Endothelial cell of umbilical vein (primary cell): ENCODE measurements at regions not wholly inside any gene's neighbourhood (a gene's known extent, or its start where the extent isn't known, plus 50 kb on each side); places are given as distances from the start of the nearest gene placed in this dataset.

Experiments used
- BruUV-seq: library from RNA; stranded (reverse); fragments of 400-500 nt; replicated peaks from 2 replicates; lab custom pipeline; 2021; lab: Mats Ljungman, UMichigan
- CTCF ChIA-PET: fragments of 300-600, 350-600 bp; sonication (Branson Sonifier 250); formaldehyde crosslinking; loops from one replicate; lab custom pipeline; 2021; ENCODE audit warnings: antibody characterized with exemption, inconsistent platforms; lab: Charles Lee
- POLR2A ChIA-PET: fragments of 300-600, 350-600 bp; sonication (Branson Sonifier 250); formaldehyde crosslinking; loops from one replicate; lab custom pipeline; 2021; ENCODE audit warnings: antibody characterized with exemption, inconsistent platforms; lab: Charles Lee
- DNase-seq: peaks from one replicate; pipeline ENCODE4 v3.0.0-alpha.2; 2011; ENCODE audit warnings: low read depth, low spot score
- FAIRE-seq: peaks from 2 replicates; lab custom pipeline; 2011; peaks lifted over from hg19 to GRCh38; lab: Jason Lieb, UNC
- H2AFZ ChIP-seq: 2 replicates; pipeline ENCODE4 v1.6.0; 2012; ENCODE audit warnings: low read depth, low read length, control low read depth, inconsistent platforms
- H3K27ac ChIP-seq: 2 replicates; pipeline ENCODE4 v1.5.1; 2011; ENCODE audit warnings: low read depth, mild to moderate bottlenecking, control low read depth, low read length, moderate library complexity; ENCODE audit not compliant: insufficient read depth
- H3K27me3 ChIP-seq, 2 experiments: 2 replicates each; pipeline versions ENCODE4 v1.6.0 to v1.6.1; 2011; ENCODE audit warnings: low read length in 2 of 2, mixed read lengths in 1 of 2; ENCODE audit not compliant: control insufficient read depth in 2 of 2, insufficient read depth in 2 of 2
- H3K36me3 ChIP-seq, 2 experiments: 2 replicates in 1 of 2; 3 replicates in 1 of 2; pipeline ENCODE4 v1.5.1; 2011; ENCODE audit warnings: low read length in 2 of 2, mild to moderate bottlenecking in 1 of 2, moderate library complexity in 1 of 2; ENCODE audit not compliant: control insufficient read depth in 2 of 2, insufficient read depth in 2 of 2; ENCODE audit errors: extremely low read depth in 1 of 2
- H3K4me1 ChIP-seq: 3 replicates; pipeline ENCODE4 v1.5.1; 2011; ENCODE audit warnings: mild to moderate bottlenecking, low read length; ENCODE audit not compliant: control insufficient read depth, insufficient read depth; ENCODE audit errors: extremely low read depth
- H3K4me2 ChIP-seq: 2 replicates; pipeline ENCODE4 v1.6.1; 2011; ENCODE audit warnings: low read length, control low read depth, mixed read lengths; ENCODE audit not compliant: insufficient read depth
- H3K4me3 ChIP-seq, 3 experiments: fragments of 200-600 bp in 1 of 3; sonication (generic), shearing (Covaris generic) in 1 of 3; replicated peaks in 1 of 3; 2 replicates each; pipeline ENCODE4 v1.5.1; 2011 to 2016; ENCODE audit warnings: control low read depth in 3 of 3, low read length in 3 of 3, mild to moderate bottlenecking in 2 of 3, inconsistent platforms in 1 of 3, low read depth in 1 of 3, moderate library complexity in 1 of 3; ENCODE audit not compliant: insufficient read depth in 1 of 3
- H3K79me2 ChIP-seq: 2 replicates; pipeline ENCODE4 v1.6.0; 2012; ENCODE audit warnings: low read length, inconsistent platforms; ENCODE audit not compliant: control insufficient read depth, insufficient read depth
- H3K9ac ChIP-seq: replicated peaks from 2 replicates; pipeline ENCODE3; 2011; ENCODE audit warnings: low read length, control low read depth; ENCODE audit not compliant: insufficient read depth; ENCODE audit errors: extremely low read depth
- H3K9me1 ChIP-seq: replicated peaks from 3 replicates; pipeline ENCODE4 v1.6.0; 2011; ENCODE audit warnings: mild to moderate bottlenecking, low read length; ENCODE audit not compliant: control insufficient read depth, insufficient read depth; ENCODE audit errors: extremely low read depth
- H3K9me3 ChIP-seq: replicated peaks from 2 replicates; pipeline ENCODE4 v1.5.1; 2012; ENCODE audit warnings: low read length, inconsistent platforms; ENCODE audit not compliant: control insufficient read depth, insufficient read depth
- H4K20me1 ChIP-seq: replicated peaks from 2 replicates; pipeline ENCODE3; 2011; ENCODE audit warnings: mild to moderate bottlenecking, low read length; ENCODE audit not compliant: control insufficient read depth, insufficient read depth; ENCODE audit errors: extremely low read depth
- EZH2 ChIP-seq: IDR thresholded peaks from 2 replicates; pipeline ENCODE4 v1.6.1; 2012; ENCODE audit warnings: borderline replicate concordance, low read depth, mild to moderate bottlenecking, moderate library complexity, low read length, inconsistent platforms; ENCODE audit not compliant: severe bottlenecking
- FOS ChIP-seq: IDR thresholded peaks from 2 replicates; pipeline ENCODE4 v1.6.1; 2011; ENCODE audit warnings: mild to moderate bottlenecking, low read length, moderate library complexity, borderline replicate concordance; ENCODE audit not compliant: insufficient read depth
- GATA2 ChIP-seq: IDR thresholded peaks from 2 replicates; pipeline ENCODE4 v1.7.0; 2011; ENCODE audit warnings: low read depth, mild to moderate bottlenecking, moderate library complexity, mixed read lengths, low read length; ENCODE audit not compliant: insufficient read length, insufficient read depth
- JUN ChIP-seq: IDR thresholded peaks from 2 replicates; pipeline ENCODE4 v1.6.1; 2011; ENCODE audit warnings: borderline replicate concordance, low read depth; ENCODE audit not compliant: insufficient read length, insufficient read depth
- MYC ChIP-seq: IDR thresholded peaks from one replicate; pipeline ENCODE4 v1.6.1; 2011; ENCODE audit warnings: mild to moderate bottlenecking, low read depth, low read length
- POLR2A ChIP-seq: IDR thresholded peaks from 2 replicates; pipeline ENCODE4 v1.6.1; 2012; ENCODE audit warnings: low read depth, mild to moderate bottlenecking, control low read depth, low read length
- POLR2AphosphoS5 ChIP-seq: IDR thresholded peaks from 2 replicates; pipeline ENCODE4 v1.6.1; 2012; ENCODE audit warnings: low read depth, mild to moderate bottlenecking, control low read depth, low read length, moderate library complexity; ENCODE audit not compliant: insufficient read depth
- dilution Hi-C: fragments of 300-500 bp; cut with MboI; formaldehyde crosslinking; loops from one replicate; pipeline ENCODE4 v1.15.0; 2019; ENCODE audit warnings: low sequenced_read_pairs; ENCODE audit not compliant: extremely low pct_ligation_motif_present
- intact Hi-C: fragments of 100-400 bp; cut with micrococcal nuclease; formaldehyde crosslinking; loops from one replicate; pipeline ENCODE4 v1.10.0; 2022
- TF ChIP-seq, protein P1 (sequence below): IDR thresholded peaks from 2 replicates; pipeline ENCODE4 v1.6.1; 2011; ENCODE audit not compliant: insufficient read depth, insufficient read length
- TF ChIP-seq, protein P2 (sequence below), 2 donors: IDR thresholded peaks; 1 replicate in 1 of 2; 2 replicates in 1 of 2; pipeline ENCODE4 v1.5.1; 2011; ENCODE audit warnings: low read length in 2 of 2, mild to moderate bottlenecking in 2 of 2, moderate library complexity in 2 of 2, control low read depth in 1 of 2, inconsistent platforms in 1 of 2, low read depth in 1 of 2; ENCODE audit not compliant: insufficient read depth in 1 of 2; ENCODE audit errors: extremely low read depth in 1 of 2

DNA sequence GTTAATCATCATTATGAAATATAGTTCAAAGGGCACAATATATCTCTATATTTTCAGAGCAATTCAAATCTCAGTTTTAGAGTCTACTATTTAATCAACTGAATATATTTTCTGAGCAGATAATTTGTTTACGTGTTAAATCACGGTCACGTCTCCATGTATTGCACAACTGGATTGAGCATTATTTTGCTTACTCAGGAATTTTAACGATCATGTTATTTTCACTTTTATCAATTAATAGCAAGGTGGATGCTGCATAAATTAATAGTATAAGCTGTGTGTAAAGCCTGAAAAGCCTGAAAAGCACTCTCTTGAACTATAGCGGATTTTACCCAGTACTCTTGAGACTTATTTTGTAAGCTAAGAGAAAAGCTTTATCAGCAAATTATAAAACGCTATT lies 374.9 kb downstream of the MAGEB5 start:
- Histone ChIP-seq H3K9me1 (no peaks in the 10 kb centered on the region), H3K27me3 (no peaks in the 10 kb centered on the region), H3K4me2 (no peak overlapping the region), H3K9ac (no peak overlapping the region), H2AFZ (no peak overlapping the region), H3K27ac (no peak overlapping the region), H4K20me1 (no peaks in the 10 kb centered on the region), H3K9me3 (no peaks in the 10 kb centered on the region), H3K4me3 (no peak overlapping the region), H3K36me3 (no peaks in the 10 kb centered on the region), H3K79me2 (no peaks in the 10 kb centered on the region), H3K4me1 (no peaks in the 10 kb centered on the region)
- ChIA-PET CTCF (no interaction called here), POLR2A (no interaction called here)
- intact Hi-C loops = no loop called here
- dilution Hi-C loops = no loop called here
- FAIRE-seq (no peak), DNase-seq (no peak)
- TF ChIP-seq, protein P1, sequence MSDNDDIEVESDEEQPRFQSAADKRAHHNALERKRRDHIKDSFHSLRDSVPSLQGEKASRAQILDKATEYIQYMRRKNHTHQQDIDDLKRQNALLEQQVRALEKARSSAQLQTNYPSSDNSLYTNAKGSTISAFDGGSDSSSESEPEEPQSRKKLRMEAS = no peak
- TF ChIP-seq EZH2 (no peak), GATA2 (no peak), POLR2AphosphoS5 (no peak), POLR2A (no peak), JUN (no peak), MYC (no peak), FOS (no peak)
- BruUV-seq = no TSS peak

DNA sequence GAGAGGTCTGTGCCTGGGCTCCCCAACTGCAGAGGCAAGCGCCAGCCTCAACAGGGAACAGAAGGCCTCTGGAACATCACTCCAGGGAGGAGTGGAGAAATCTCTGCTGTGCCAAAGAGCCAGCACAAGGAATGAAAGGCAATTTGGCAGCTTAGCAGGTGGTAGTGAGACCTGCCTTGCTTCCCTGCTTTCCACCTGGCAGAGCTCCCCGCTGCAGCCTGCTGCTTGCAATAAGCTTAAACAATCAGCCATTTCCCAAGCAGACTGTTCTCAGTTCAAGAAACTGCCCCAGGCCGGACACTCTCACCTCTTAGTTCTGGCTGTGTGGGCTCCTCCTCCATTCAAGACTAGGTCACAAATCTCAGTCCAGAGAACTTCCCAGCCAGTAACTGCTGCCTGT lies 370.6 kb downstream of the MAGEB5 start:
- Histone ChIP-seq H3K4me3 (no peak overlapping the region), H3K27me3 (no peaks in the 10 kb centered on the region), H4K20me1 (no peaks in the 10 kb centered on the region), H3K9me1 (no peaks in the 10 kb centered on the region), H3K9me3 (no peaks in the 10 kb centered on the region), H3K9ac (no peak overlapping the region), H2AFZ (no peak overlapping the region), H3K4me2 (no peak overlapping the region), H3K36me3 (no peaks in the 10 kb centered on the region), H3K79me2 (no peaks in the 10 kb centered on the region), H3K27ac (no peak overlapping the region), H3K4me1 (no peaks in the 10 kb centered on the region)
- ChIA-PET CTCF (no interaction called here), POLR2A (no interaction called here)
- intact Hi-C loops (no loop called here), dilution Hi-C loops (no loop called here)
- no peak for TF ChIP-seq JUN
- TF ChIP-seq, protein P1 = no peak
- TF ChIP-seq, protein P2, sequence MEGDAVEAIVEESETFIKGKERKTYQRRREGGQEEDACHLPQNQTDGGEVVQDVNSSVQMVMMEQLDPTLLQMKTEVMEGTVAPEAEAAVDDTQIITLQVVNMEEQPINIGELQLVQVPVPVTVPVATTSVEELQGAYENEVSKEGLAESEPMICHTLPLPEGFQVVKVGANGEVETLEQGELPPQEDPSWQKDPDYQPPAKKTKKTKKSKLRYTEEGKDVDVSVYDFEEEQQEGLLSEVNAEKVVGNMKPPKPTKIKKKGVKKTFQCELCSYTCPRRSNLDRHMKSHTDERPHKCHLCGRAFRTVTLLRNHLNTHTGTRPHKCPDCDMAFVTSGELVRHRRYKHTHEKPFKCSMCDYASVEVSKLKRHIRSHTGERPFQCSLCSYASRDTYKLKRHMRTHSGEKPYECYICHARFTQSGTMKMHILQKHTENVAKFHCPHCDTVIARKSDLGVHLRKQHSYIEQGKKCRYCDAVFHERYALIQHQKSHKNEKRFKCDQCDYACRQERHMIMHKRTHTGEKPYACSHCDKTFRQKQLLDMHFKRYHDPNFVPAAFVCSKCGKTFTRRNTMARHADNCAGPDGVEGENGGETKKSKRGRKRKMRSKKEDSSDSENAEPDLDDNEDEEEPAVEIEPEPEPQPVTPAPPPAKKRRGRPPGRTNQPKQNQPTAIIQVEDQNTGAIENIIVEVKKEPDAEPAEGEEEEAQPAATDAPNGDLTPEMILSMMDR (IDR thresholded peaks at IDR 0.05; ENCODE audit: extremely low read depth in 1 of 2, insufficient read depth in 1 of 2, low read depth in 1 of 2, low read length in 2 of 2) = no peak
- no peak for TF ChIP-seq GATA2
- TF ChIP-seq EZH2 = no peak
- TF ChIP-seq POLR2AphosphoS5 = no peak
- no peak for TF ChIP-seq POLR2A
- DNase-seq (no peak), FAIRE-seq (no peak)
- BruUV-seq = no TSS peak
